GM12878 (cell line): ENCODE measurements at regions not wholly inside any gene's neighbourhood (a gene's known extent, or its start where the extent isn't known, plus 50 kb on each side); places are given as distances from the start of the nearest gene placed in this dataset.

Source experiments
- ATAC-seq: fragments of 200-7000 bp; cut with Tn5 transposase; 3 replicates; pipeline ENCODE4 v1.9.1; 2020; ENCODE audit warnings: mild to moderate bottlenecking, moderate library complexity
- BruUV-seq: library from RNA; stranded (reverse); fragments of 400-500 nt; replicated peaks from 2 replicates; lab custom pipeline; 2021; lab: Mats Ljungman, UMichigan
- CTCF ChIA-PET: fragments of 300-600 bp; sonication (Branson Sonifier 250); formaldehyde crosslinking; extraction: SDS; loops from one replicate; lab custom pipeline; 2021; ENCODE audit warnings: inconsistent platforms; lab: Yijun Ruan, JAX
- POLR2A ChIA-PET: fragments of 350-600 bp; formaldehyde crosslinking; extraction: SDS; loops from one replicate; lab custom pipeline; 2021; ENCODE audit warnings: inconsistent platforms; lab: Charles Lee
- RAD21 ChIA-PET: fragments of 300-600 bp; sonication (Branson Sonifier 250); formaldehyde crosslinking; loops from one replicate; lab custom pipeline; 2023; ENCODE audit warnings: antibody characterized with exemption; ENCODE audit not compliant: unreplicated experiment; lab: Charles Lee
- SMC1A ChIA-PET: fragments of 300-600 bp; sonication (Branson Sonifier 250); formaldehyde crosslinking; loops from one replicate; lab custom pipeline; 2023; ENCODE audit not compliant: unreplicated experiment, uncharacterized antibody; lab: Charles Lee
- DNase-seq: peaks from one replicate; pipeline ENCODE4 v3.0.0-alpha.2; 2011; ENCODE audit warnings: low read depth, low spot score
- FAIRE-seq: peaks from 3 replicates; lab custom pipeline; 2011; peaks lifted over from hg19 to GRCh38; lab: Jason Lieb, UNC
- H2AFZ ChIP-seq: 2 replicates; pipeline ENCODE4 v1.6.0; 2011; ENCODE audit warnings: low read depth, low read length, control low read depth; ENCODE audit not compliant: control insufficient read depth
- H3K27ac ChIP-seq: 2 replicates; pipeline ENCODE4 v1.5.1; 2011; ENCODE audit warnings: control low read depth; ENCODE audit not compliant: control insufficient read depth, insufficient read depth
- H3K27me3 ChIP-seq, 2 experiments: replicated peaks in 1 of 2; 2 replicates each; pipeline versions ENCODE4 v1.6.0 to v1.6.1; 2011; ENCODE audit warnings: low read length in 1 of 2; ENCODE audit not compliant: control insufficient read depth in 2 of 2, insufficient read depth in 2 of 2
- H3K36me3 ChIP-seq, 2 experiments: 2 replicates each; pipeline ENCODE4 v1.5.1; 2011; ENCODE audit warnings: low read length in 1 of 2; ENCODE audit not compliant: control insufficient read depth in 2 of 2, insufficient read depth in 2 of 2
- H3K4me1 ChIP-seq: 2 replicates; pipeline ENCODE4 v1.6.1; 2011; ENCODE audit warnings: mild to moderate bottlenecking, low read length, moderate library complexity, mixed read lengths; ENCODE audit not compliant: control insufficient read depth, insufficient read depth
- H3K4me2 ChIP-seq: 2 replicates; pipeline ENCODE4 v1.6.0; 2011; ENCODE audit warnings: control low read depth; ENCODE audit not compliant: control insufficient read depth, insufficient read depth
- H3K4me3 ChIP-seq: fragments of 200-600 bp; sonication (generic); 2 replicates; pipeline ENCODE4 v1.5.1; 2016
- H3K79me2 ChIP-seq: 2 replicates; pipeline ENCODE4 v1.6.0; 2011; ENCODE audit warnings: low read length; ENCODE audit not compliant: control insufficient read depth, insufficient read depth
- H3K9ac ChIP-seq: 2 replicates; pipeline ENCODE4 v1.8.0; 2011; ENCODE audit warnings: low read length, control low read depth, mixed read lengths; ENCODE audit not compliant: control insufficient read depth, insufficient read depth
- H3K9me3 ChIP-seq: replicated peaks from 3 replicates; pipeline ENCODE4 v1.5.1; 2011; ENCODE audit warnings: mild to moderate bottlenecking, low read length; ENCODE audit not compliant: control insufficient read depth, insufficient read depth
- H4K20me1 ChIP-seq: 2 replicates; pipeline ENCODE4 v1.6.0; 2011; ENCODE audit not compliant: control insufficient read depth, insufficient read depth
- BCLAF1 ChIP-seq: fragments of 450-650 bp; IDR thresholded peaks from 2 replicates; pipeline ENCODE4 v1.6.1; 2017; ENCODE audit warnings: antibody characterized with exemption, mild to moderate bottlenecking, moderate library complexity
- BMI1 ChIP-seq: fragments of 450-650 bp; IDR thresholded peaks from 2 replicates; pipeline ENCODE4 v1.6.1; 2016; ENCODE audit warnings: mild to moderate bottlenecking, moderate library complexity, borderline replicate concordance
- GABPA ChIP-seq: IDR thresholded peaks from 2 replicates; pipeline ENCODE4 v1.6.1; 2014; ENCODE audit warnings: antibody characterized with exemption, low read depth, mild to moderate bottlenecking, inconsistent platforms
- GATAD2B ChIP-seq: fragments of 450-650 bp; conservative IDR thresholded peaks from 2 replicates; pipeline ENCODE4 v1.6.1; 2017; ENCODE audit warnings: low read depth, mild to moderate bottlenecking, moderate library complexity
- JUNB ChIP-seq: IDR thresholded peaks from 2 replicates; pipeline ENCODE4 v1.6.1; 2016; ENCODE audit warnings: antibody characterized with exemption, mild to moderate bottlenecking
- NBN ChIP-seq: fragments of 450-650 bp; IDR thresholded peaks from 2 replicates; pipeline ENCODE4 v1.6.1; 2016
- NR2C1 ChIP-seq: fragments of 450-650 bp; IDR thresholded peaks from 2 replicates; pipeline ENCODE4 v1.6.1; 2017; ENCODE audit warnings: antibody characterized with exemption, mild to moderate bottlenecking, moderate library complexity
- NR2C2 ChIP-seq: IDR thresholded peaks from 2 replicates; pipeline ENCODE4 v1.6.1; 2011; ENCODE audit warnings: borderline replicate concordance, low read depth; ENCODE audit not compliant: control insufficient read depth, insufficient read length
- RBBP5 ChIP-seq: fragments of 200-600 bp; sonication (generic); conservative IDR thresholded peaks from 2 replicates; pipeline ENCODE4 v1.6.1; 2016
- SMAD1 ChIP-seq: fragments of 450-650 bp; IDR thresholded peaks from 2 replicates; pipeline ENCODE4 v1.6.1; 2018; ENCODE audit warnings: mild to moderate bottlenecking, low read depth; ENCODE audit not compliant: partially characterized antibody
- SP1 ChIP-seq: IDR thresholded peaks from one replicate; pipeline ENCODE4 v1.6.1; 2011; ENCODE audit warnings: low read depth, low read length
- USF1 ChIP-seq: IDR thresholded peaks from 2 replicates; pipeline ENCODE4 v1.6.1; 2011; ENCODE audit warnings: borderline replicate concordance, low read depth, mild to moderate bottlenecking, moderate library complexity, mixed read lengths, low read length; ENCODE audit not compliant: insufficient read depth; ENCODE audit errors: extremely low read length
- YBX1 ChIP-seq: fragments of 450-650 bp; IDR thresholded peaks from 2 replicates; pipeline ENCODE4 v1.6.1; 2016; ENCODE audit warnings: antibody characterized with exemption
- ZNF274 ChIP-seq: IDR thresholded peaks from one replicate; pipeline ENCODE4 v1.8.0; 2011; ENCODE audit not compliant: insufficient read length, insufficient read depth
- WGBS: methylation state at CpG from one replicate; pipeline ENCODE4 v1.1.6; 2016; ENCODE audit warnings: low lambda C conversion rate; ENCODE audit not compliant: insufficient replicate concordance, insufficient coverage; ENCODE audit errors: missing lambda C conversion rate; 5-methylcytosine and 5-hydroxymethylcytosine counted together
- in situ Hi-C: fragments of 300-500 bp; cut with MboI; formaldehyde crosslinking; loops from 9 replicates; pipeline ENCODE4 v1.14.3; 2018; ENCODE audit warnings: mixed read lengths
- intact Hi-C: fragments of 100-400 bp; cut with micrococcal nuclease; formaldehyde crosslinking; loops from one replicate; pipeline ENCODE4 v1.14.2; 2022; ENCODE audit not compliant: unreplicated experiment

DNA sequence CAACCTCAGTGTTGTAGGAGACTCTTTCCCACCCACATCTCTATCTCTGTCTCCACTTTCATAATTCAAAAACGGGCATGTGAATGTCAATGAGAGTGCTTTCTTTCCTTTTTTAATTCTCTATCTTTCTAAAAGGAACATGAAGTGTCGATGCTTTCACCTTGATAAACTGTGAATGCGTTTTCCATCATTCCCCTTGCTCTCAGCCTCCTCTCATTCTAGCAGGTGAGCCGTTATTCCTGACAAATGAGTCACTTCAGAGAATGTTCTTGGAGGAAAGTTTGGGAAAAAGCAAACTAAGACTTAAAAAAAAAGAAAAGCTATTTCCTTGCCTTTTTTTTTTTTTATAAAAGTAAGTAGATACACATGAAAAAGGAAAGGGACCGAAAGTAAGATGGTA, 226.0 kb upstream of the C1orf87 start:
- SMC1A ChIA-PET, result interaction anchor here (0.6 kb wide), 1 partner anchor 1812 kb away, joined by 3 read pairs; no protein-coding TSS in a partner anchor
- Histone ChIP-seq H3K79me2 (no peaks in the 10 kb centered on the region), H3K4me3 (no peak overlapping the region), H3K36me3 (no peaks in the 10 kb centered on the region), H2AFZ (no peak overlapping the region), H3K27me3 (no peaks in the 10 kb centered on the region), H3K4me1 (no peaks in the 10 kb centered on the region), H4K20me1 (no peaks in the 10 kb centered on the region), H3K9ac (no peak overlapping the region), H3K27ac (no peak overlapping the region), H3K9me3 (no peaks in the 10 kb centered on the region), H3K4me2 (no peak overlapping the region)
- CTCF ChIA-PET, result no interaction called here
- BruUV-seq, result no TSS peak
- in situ Hi-C loops (no loop called here), intact Hi-C loops (no loop called here)
- TF ChIP-seq USF1, result no peak
- no peak for TF ChIP-seq NBN
- no peak for TF ChIP-seq GABPA
- no peak for TF ChIP-seq SMAD1
- TF ChIP-seq BCLAF1, result no peak
- no peak for TF ChIP-seq RBBP5
- no peak for TF ChIP-seq NR2C2
- no peak for TF ChIP-seq GATAD2B
- no peak for TF ChIP-seq JUNB
- no peak for TF ChIP-seq NR2C1
- no peak for TF ChIP-seq BMI1
- TF ChIP-seq SP1, result no peak
- TF ChIP-seq YBX1, result no peak
- TF ChIP-seq ZNF274, result no peak
- no peak for FAIRE-seq
- POLR2A ChIA-PET, result no interaction called here
- DNase-seq, result no peak
- no peak for ATAC-seq
- RAD21 ChIA-PET, result no interaction called here
- 0% methylated on average over 5 of the region's 5 CpGs for WGBS
